ENCODE measurements at regions not wholly inside any gene's neighbourhood (a gene's known extent, or its start where the extent isn't known, plus 50 kb on each side); places are given as distances from the start of the nearest gene placed in this dataset.

DNA sequence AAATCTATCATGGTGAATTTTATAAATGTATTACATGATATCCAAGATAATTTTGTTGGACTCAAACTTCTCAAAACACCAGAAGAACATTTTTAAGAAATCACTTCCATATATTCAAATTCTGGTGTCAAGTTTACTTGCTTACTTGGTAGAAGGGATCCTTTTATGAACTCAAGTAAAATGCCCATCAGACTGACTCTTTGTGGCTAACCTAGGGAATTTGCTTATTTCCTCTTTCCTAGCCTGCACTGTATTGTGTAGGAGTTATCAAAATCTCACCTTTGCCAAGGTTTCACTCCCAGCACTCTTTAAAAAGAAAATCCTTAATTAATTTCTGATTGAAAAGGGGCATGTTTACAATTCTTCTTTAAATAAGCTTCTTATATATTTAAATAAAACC is 196.5 kb downstream of the DUSP6 start:
- no peak for TF ChIP-seq EZH2phosphoT487 (IDR thresholded peaks at IDR 0.05; ENCODE audit: low read depth, severe bottlenecking, unreplicated experiment)
- TF ChIP-seq, protein P1, sequence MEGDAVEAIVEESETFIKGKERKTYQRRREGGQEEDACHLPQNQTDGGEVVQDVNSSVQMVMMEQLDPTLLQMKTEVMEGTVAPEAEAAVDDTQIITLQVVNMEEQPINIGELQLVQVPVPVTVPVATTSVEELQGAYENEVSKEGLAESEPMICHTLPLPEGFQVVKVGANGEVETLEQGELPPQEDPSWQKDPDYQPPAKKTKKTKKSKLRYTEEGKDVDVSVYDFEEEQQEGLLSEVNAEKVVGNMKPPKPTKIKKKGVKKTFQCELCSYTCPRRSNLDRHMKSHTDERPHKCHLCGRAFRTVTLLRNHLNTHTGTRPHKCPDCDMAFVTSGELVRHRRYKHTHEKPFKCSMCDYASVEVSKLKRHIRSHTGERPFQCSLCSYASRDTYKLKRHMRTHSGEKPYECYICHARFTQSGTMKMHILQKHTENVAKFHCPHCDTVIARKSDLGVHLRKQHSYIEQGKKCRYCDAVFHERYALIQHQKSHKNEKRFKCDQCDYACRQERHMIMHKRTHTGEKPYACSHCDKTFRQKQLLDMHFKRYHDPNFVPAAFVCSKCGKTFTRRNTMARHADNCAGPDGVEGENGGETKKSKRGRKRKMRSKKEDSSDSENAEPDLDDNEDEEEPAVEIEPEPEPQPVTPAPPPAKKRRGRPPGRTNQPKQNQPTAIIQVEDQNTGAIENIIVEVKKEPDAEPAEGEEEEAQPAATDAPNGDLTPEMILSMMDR (IDR thresholded peaks at IDR 0.05; ENCODE audit: poor library complexity), result no peak
- TF ChIP-seq EZH2 (IDR thresholded peaks at IDR 0.05; ENCODE audit: borderline replicate concordance), result no peak

Measured in hepatocyte (in vitro differentiated cells).